KMS-11 (cell line): ENCODE measurements at regions not wholly inside any gene's neighbourhood (a gene's known extent, or its start where the extent isn't known, plus 50 kb on each side); places are given as distances from the start of the nearest gene placed in this dataset.
A peak's percentile ranks its signal among the peaks of the same experiment; 100 is the strongest.

Experiments used
- H2AFZ ChIP-seq: fragments of 200-600 bp; sonication (generic); 2 replicates; pipeline ENCODE4 v1.6.1; 2016; ENCODE audit warnings: antibody characterized with exemption, mixed run types, low read depth
- H3K27ac ChIP-seq: fragments of 200-600 bp; sonication (generic); 2 replicates; pipeline ENCODE4 v1.6.1; 2016; ENCODE audit warnings: mild to moderate bottlenecking, mixed run types
- H3K27me3 ChIP-seq: fragments of 200-600 bp; sonication (generic); 2 replicates; pipeline ENCODE4 v1.6.1; 2017; ENCODE audit warnings: mild to moderate bottlenecking, low read depth, mixed run types, moderate library complexity; ENCODE audit not compliant: insufficient read depth
- H3K36me3 ChIP-seq: fragments of 200-600 bp; sonication (generic); 2 replicates; pipeline ENCODE4 v1.6.1; 2017; ENCODE audit warnings: mild to moderate bottlenecking, mixed run types; ENCODE audit not compliant: insufficient read depth
- H3K4me1 ChIP-seq: fragments of 200-600 bp; sonication (generic); 2 replicates; pipeline ENCODE4 v1.6.1; 2016; ENCODE audit warnings: mild to moderate bottlenecking, low read depth, mixed run types; ENCODE audit not compliant: poor library complexity, severe bottlenecking
- H3K4me2 ChIP-seq: fragments of 200-600 bp; sonication (generic); 2 replicates; pipeline ENCODE4 v1.7.0; 2016; ENCODE audit warnings: mild to moderate bottlenecking, mixed run types
- H3K4me3 ChIP-seq: fragments of 200-600 bp; sonication (generic); IDR thresholded peaks from 2 replicates; pipeline ENCODE4 v1.6.1; 2017; ENCODE audit warnings: low read depth, low read length, mixed read lengths; ENCODE audit not compliant: insufficient read depth
- H3K79me2 ChIP-seq: fragments of 200-600 bp; sonication (generic); 2 replicates; pipeline ENCODE4 v1.6.1; 2016; ENCODE audit warnings: low read depth, mixed run types; ENCODE audit not compliant: insufficient read depth
- H3K9ac ChIP-seq: fragments of 200-600 bp; sonication (generic); 2 replicates; pipeline ENCODE4 v1.6.1; 2016; ENCODE audit warnings: mild to moderate bottlenecking, mixed run types
- H4K20me1 ChIP-seq: fragments of 200-600 bp; sonication (generic); 2 replicates; pipeline ENCODE4 v1.6.1; 2016; ENCODE audit warnings: mild to moderate bottlenecking, mixed run types; ENCODE audit not compliant: insufficient read depth
- TF ChIP-seq, protein P1 (sequence below): fragments of 200-600 bp; sonication (generic); conservative IDR thresholded peaks from 2 replicates; pipeline ENCODE4 v1.6.1; 2017; ENCODE audit warnings: low read depth, mild to moderate bottlenecking, antibody characterized with exemption, low read length, moderate library complexity, mixed read lengths

DNA sequence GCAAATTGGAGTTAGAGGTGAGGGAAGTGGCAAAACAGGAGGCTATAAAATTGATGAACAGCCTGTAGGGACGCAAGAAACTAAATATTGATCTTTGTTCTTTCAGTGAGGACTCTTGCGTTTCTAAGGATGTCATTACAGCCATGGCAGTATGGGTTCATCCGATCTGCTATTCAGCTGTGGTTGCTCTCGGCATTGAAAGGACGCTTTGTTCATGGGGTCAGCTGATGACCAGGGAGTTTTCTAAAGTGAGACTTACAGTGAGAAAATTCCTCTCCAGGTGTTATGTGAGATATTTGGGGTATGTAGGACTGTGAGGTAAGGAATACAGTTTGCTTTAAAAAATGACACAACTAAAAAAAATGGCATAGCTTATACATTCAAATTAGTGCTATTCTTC lies 52.7 kb upstream of the PELI1 start:
- Histone ChIP-seq H3K4me2 (no peak overlapping the region), H3K9ac (no peak overlapping the region), H4K20me1 (no peaks in the 10 kb centered on the region), H3K36me3 (no peaks in the 10 kb centered on the region), H3K27ac (no peak overlapping the region), H3K79me2 (no peaks in the 10 kb centered on the region), H3K27me3 (no peaks in the 10 kb centered on the region), H3K4me1 (peaks cover 34% of the 10 kb centered on the region), H2AFZ (no peak overlapping the region), H3K4me3 (no peak overlapping the region)
- TF ChIP-seq, protein P1, sequence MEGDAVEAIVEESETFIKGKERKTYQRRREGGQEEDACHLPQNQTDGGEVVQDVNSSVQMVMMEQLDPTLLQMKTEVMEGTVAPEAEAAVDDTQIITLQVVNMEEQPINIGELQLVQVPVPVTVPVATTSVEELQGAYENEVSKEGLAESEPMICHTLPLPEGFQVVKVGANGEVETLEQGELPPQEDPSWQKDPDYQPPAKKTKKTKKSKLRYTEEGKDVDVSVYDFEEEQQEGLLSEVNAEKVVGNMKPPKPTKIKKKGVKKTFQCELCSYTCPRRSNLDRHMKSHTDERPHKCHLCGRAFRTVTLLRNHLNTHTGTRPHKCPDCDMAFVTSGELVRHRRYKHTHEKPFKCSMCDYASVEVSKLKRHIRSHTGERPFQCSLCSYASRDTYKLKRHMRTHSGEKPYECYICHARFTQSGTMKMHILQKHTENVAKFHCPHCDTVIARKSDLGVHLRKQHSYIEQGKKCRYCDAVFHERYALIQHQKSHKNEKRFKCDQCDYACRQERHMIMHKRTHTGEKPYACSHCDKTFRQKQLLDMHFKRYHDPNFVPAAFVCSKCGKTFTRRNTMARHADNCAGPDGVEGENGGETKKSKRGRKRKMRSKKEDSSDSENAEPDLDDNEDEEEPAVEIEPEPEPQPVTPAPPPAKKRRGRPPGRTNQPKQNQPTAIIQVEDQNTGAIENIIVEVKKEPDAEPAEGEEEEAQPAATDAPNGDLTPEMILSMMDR, result no peak

DNA sequence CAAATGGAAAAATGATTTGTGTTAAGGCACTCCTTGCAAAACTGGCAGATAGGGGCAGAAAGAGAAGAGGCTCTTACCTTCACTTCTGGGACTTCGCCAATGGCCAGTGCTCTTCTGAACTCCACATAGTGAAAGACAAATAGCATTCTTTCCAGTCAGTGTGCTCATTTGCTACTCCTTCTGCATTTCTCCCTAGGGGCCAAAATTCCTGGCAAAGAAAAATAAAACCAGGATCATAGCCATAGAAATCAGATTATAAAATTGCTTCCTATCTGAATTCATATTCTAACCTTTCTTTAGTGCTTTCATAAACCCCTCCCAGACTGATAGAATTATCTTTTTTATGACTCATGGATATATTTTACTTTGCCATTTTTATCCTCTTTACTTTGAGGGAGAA lies 56.9 kb upstream of the PELI1 start:
- Histone ChIP-seq H3K79me2 (no peaks in the 10 kb centered on the region), H4K20me1 (no peaks in the 10 kb centered on the region), H3K4me1 (peaks cover 65% of the 10 kb centered on the region), H3K4me3 (no peak overlapping the region), H3K27ac (peak overlapping the region; percentile 73; the same call in 1 of the 2 replicates), H3K4me2 (peak overlapping the region; percentile 92; the same call in 1 of the 2 replicates), H3K27me3 (no peaks in the 10 kb centered on the region), H3K36me3 (no peaks in the 10 kb centered on the region), H3K9ac (no peak overlapping the region), H2AFZ (no peak overlapping the region)
- TF ChIP-seq, protein P1, result no peak

DNA sequence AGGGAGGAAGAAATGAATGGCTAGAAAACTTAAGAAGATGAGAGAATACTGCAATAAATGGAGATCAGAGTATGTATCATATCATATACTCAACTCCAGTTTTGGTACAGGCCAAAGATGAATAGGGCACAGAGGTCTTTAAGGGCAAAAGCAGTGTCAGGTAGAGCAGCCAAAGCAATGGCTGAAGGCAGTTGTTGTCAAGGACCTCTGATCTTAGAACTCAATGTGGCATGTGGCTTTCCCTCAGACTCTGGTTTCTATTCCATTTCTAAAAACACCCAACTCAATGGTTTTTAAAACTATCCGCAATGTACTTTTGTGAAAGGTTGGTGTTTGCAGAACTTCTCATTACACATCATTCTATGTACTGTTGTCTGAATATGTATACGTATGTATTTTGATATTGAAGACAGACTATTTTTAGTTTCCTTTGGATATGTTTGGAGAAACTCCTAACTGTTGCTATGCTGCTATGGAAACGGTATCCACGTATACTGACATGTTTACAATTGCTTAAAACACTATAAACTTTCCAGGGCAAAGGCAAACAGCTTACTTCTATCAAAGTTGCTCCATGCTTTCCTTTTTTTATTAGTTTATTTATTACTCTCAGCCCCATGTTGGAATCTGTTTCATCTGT lies 58.1 kb upstream of the PELI1 start:
- H3K79me2 ChIP-seq, result no peaks in the 10 kb centered on the region
- no peaks in the 10 kb centered on the region for H3K36me3 ChIP-seq
- H3K4me3 ChIP-seq, result no peak overlapping the region
- TF ChIP-seq, protein P1, result no peak
- H3K4me2 ChIP-seq, result peak overlapping the region; percentile 92
- H3K4me1 ChIP-seq, result peaks cover 76% of the 10 kb centered on the region
- no peak overlapping the region for H2AFZ ChIP-seq
- peak overlapping the region; percentile 73 for H3K27ac ChIP-seq
- peak overlapping the region; percentile 14; the same call in 1 of the 2 replicates for H3K9ac ChIP-seq
- H3K27me3 ChIP-seq, result no peaks in the 10 kb centered on the region
- H4K20me1 ChIP-seq, result no peaks in the 10 kb centered on the region

DNA sequence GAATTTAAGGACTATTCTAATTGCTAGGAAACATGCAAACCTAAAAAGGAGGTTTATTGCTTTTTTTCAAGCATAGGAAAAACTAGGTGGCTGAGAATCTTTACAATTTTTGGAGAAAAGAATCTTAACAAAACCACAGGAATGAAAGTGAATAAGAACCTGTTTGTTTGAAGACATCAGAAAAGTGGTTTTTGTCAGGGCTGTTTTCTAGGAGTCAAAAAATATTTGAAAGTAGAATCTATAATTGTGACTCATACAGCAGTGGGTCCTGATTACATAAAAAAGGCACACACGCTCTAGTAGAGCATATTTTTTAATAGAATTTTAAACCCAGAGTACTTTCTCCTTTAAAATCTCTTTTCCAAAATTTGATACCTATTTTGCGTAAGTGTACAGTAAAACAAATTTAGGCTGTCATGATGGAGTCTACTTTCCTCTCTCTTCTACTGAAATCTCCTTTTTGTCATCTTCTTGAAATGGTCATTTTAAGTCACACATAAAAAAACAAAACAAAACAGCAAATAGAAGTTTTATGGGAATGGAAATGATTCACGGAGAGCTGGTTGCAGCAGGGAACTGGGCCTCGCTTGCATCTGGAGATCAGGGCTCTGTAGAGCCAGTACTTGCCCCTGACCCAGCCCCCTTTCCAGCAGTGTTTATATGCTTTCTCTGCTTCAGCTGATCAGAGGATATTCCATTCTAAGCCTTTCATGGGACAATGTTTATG lies 59.1 kb upstream of the PELI1 start:
- Histone ChIP-seq H3K9ac (peak overlapping the region; percentile 60), H2AFZ (peak overlapping the region; percentile 53; the same call in 1 of the 2 replicates), H3K4me2 (peak overlapping the region; percentile 92), H3K79me2 (no peaks in the 10 kb centered on the region), H3K4me3 (no peak overlapping the region), H4K20me1 (no peaks in the 10 kb centered on the region), H3K27ac (peak overlapping the region; percentile 73), H3K4me1 (peaks cover 86% of the 10 kb centered on the region), H3K27me3 (no peaks in the 10 kb centered on the region), H3K36me3 (no peaks in the 10 kb centered on the region)
- TF ChIP-seq, protein P1, result no peak
